ENCODE measurements at regions not wholly inside any gene's neighbourhood (a gene's known extent, or its start where the extent isn't known, plus 50 kb on each side); places are given as distances from the start of the nearest gene placed in this dataset.
"Not testable (repeated sequence)": the region's sequence is repeated elsewhere in the genome, so short reads cannot be mapped to it uniquely, and the experiment has no call there.

DNA sequence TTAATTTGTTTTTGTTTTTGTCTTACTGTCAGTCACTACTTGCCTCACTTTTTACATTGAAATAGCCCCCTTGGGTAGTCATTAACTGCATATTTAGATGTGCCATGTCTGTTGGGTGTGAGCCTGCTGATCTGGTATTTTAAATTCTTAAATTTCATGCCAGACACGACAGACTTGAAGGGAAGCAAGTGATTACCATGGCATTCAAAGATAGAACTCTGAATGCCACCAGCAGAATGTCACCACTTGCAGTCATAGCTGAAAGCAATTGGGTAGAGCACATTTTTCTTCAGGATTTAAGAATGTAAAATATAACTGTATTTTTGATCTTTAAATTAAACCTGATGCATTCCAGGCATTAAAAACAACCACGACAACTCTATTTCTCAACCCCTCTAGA, 396.5 kb upstream of the ATP10A start:
- DNase-seq, result no peak

- not testable (repeated sequence) for DNase-seq
Observed at GRCh38 chr15:26244782-26245181, 381.7 kb upstream of the ATP10A start.

DNA sequence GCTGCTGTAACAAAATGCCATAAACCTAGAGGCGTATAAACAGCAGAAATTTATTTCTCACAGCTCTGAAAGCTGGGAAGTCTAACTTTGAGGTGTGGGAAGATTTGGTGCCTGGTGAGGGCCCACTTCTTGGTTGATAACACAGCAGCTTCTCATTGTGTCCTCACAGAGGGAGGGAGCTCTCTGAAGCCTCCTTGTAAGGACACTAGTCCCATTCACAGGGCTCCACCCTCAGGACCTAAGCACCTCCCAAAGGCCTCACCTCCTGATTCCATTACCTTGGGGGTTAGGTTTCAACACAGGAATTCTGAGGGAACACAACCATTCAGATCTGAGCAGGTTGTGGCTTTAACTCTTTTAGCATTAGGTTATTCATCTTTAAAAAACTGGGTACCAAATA, 380.3 kb upstream of the ATP10A start:
- DNase-seq, result no peak

DNA sequence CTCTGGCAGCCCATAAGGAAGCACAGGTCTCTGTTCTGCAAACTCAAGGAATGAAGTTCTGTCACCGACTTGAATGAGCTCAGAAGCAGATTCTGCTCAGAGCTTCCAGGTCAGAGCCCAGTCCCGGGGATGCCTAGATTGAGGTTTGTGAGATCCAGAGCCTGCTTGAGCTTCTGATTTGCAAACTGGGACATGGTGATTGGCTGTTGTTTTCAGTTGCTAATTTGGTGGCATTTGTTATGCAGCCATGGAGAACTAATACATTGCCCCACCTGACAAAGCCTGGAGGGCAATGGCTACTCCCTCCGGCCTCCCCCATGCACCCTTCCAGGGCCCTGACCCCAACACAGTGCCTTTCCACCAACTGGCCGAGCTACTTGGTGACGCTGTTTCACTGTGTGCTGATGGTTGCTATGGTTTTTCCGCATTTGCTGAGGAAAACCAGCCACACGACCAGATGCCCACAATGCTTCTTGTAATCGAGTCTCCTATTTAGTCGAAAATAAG, 379.5 kb upstream of the ATP10A start:
- peak; percentile 10 for DNase-seq

DNA sequence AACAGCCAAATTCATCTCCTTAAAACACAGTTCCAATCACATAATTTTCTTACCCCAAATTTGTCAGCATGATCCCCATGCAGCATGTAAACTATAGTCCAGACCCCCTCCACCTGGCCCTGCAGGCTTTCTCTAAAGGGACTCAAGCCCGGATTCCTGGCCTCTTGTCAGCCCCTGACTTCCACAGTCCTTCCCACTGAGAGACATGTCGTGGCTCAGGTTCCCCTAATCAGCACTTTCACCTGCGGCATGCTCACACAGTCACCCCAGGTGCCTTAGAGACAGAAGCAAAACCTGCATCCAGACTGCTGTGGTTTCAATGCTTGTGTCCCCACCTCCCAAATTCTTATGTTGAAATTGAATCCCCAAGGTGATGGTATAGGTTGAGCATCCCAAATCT, 372.7 kb upstream of the ATP10A start:
- no peak for DNase-seq

DNA sequence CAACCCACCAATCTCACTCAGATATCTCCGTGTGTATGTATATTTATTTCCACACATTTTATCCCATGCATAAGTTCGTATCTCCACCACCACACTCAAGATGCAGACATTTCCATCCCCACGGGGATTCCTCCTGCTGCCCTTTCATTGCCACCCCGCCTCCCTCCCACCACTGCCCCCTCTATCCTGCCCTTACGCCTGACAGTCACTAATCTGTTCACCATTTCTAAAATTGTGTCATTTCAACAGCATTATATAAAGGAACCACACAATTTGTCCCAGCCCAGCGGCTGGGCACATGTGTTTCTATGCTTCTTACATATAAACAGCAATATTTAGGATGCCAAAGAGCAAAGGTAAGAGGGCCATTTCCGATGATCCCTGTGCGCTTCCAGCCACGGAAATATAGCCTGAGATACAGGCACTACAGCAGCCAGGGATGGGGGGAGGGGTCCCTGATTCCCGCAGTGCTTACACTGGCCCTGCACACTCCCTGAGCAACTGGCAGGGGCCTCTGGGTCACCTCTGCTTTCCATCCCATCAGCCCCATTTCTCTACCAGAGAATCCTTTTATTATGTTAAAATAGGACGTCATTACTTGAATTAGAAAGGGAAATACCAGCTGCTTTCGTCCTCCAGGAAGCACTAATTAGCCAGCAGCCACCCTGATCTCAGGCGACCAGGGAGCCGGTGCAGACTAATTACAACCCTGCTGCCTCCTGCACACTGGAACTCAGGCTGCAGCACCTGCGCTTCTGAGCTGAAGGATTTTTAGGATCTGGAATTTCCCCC, 372.0 kb upstream of the ATP10A start:
- DNase-seq, result peak; percentile 65

DNA sequence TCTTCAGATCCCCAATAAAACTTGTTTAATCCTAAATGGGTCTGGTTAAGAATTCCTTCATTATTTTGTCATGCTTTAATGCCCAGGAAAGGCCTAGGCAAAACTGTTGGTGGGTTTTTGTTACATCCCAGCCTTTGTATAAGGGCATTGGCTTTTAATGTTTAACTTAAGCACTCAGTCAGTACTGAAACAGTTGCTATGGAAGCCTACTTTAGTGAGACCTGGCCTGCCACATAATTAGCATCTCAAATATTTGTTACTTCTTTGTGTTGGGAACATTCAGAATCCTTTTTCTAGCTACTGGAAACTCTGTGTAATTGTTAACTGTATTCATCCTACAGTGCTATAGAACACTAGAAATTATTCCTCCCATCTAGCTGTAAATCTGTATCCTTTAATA, 369.6 kb upstream of the ATP10A start:
- DNase-seq, result no peak

- DNase-seq, result no peak
Observed at GRCh38 chr15:26231096-26231495, 368.0 kb upstream of the ATP10A start.

- no peak for DNase-seq
Observed at GRCh38 chr15:26224266-26224665, 361.1 kb upstream of the ATP10A start.

DNA sequence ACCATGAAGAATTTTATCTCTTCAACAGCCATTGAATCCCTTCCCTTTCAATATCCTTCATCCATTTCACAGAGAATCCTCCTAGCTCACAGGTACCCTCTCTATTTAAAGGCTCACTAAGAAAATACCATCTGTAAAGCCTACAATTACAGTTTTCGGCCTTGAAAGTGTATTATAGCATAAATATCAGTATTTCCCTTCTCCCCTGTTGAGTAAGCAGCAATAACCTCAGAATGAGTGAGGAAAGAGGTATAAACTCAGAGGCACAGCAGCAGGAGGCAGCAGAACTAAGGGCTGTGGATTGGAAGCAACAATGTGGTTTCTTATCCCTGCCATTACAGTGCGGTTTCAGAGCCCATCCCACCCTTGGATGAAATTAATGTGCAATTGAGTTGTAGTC, 360.6 kb upstream of the ATP10A start:
- no peak for DNase-seq

- DNase-seq, result no peak
Observed at GRCh38 chr15:26222781-26223180, 359.7 kb upstream of the ATP10A start.

DNA sequence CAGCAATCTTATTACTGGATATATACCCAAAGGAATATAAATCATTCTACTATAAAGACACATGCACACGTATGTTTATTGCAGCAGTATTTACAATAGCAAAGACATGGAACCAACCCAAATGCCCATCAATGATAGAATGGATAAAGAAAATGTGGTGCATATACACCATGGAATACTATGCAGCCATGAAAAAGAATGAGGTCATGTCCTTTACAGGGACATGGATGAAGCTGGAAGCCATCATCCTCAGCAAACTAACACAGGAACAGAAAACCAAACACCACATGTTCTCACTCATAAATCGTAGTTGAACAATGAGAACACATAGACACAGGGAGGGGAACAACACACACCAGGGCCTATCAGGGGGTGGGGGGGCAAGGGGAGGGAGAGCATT, 353.9 kb upstream of the ATP10A start:
- DNase-seq, result not testable (repeated sequence)

DNA sequence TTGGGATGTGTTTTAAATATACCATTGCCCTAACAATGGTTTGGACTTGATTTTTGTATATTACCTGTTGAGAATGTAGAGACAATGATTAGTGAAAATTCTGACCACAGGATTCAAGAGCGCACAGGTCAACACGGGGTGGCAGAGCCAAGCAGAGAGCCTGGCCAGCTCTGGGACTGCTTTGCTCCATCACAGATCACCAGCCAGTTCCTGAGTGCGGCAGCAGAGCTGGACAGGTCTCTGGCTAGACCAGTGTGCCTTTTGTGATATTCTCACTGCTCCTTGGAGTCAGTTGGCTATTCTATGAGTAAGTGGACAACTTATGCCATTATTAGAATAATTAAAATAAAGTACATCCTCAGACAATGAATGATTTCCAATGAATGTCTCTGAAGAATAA, 351.2 kb upstream of the ATP10A start:
- DNase-seq, result no peak

- DNase-seq, result no peak
Observed at GRCh38 chr15:26213427-26213826, 350.3 kb upstream of the ATP10A start.

GRCh38 chr15:26212109-26212508, 349.0 kb upstream of the ATP10A start:
- no peak for DNase-seq

DNA sequence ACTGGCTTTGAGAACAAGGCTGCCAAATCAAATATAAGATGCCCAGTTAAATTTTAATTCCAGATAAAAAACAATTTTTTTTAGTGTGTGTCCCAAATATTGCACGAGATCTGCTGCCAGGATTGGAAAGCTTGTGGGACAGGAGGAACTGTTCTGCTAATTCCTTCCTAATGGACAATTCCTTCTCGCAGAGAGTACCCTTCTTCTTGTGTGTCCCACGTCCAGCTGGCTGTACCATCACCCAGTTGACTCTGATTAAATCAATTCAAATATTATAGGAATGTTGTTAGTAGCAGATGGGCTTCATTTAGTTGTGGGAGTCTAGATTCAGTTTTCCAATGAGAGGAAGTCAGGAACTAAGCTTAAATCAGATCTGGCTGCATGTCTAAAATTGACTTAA, 347.9 kb upstream of the ATP10A start:
- no peak for DNase-seq

GRCh38 chr15:26201177-26201858, 338.2 kb upstream of the ATP10A start:
- DNase-seq, result no peak

- no peak for DNase-seq
Observed at GRCh38 chr15:26200427-26200826, 337.3 kb upstream of the ATP10A start.

GRCh38 chr15:26197719-26198118, 334.6 kb upstream of the ATP10A start:
- peak; percentile 75 for DNase-seq

GRCh38 chr15:26197060-26197459, 333.9 kb upstream of the ATP10A start:
- DNase-seq, result no peak

DNA sequence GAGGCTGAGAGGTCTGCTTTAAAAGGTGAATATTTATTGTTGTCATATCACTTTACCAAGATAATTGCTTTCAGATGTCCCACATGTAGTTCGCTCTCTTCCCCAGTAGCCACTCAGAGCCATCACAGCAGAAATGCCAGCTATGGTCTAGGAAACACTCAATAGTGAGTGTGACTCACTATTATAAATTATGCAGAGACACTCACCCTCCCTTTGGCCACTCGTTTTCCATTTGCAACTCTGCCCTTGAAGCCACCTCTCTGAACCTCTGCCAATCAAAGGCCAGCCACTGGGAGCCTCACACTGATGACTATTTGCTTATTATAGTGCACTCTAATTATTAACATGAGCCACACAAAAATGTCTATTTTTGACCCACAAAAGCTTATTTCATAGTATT, 328.1 kb upstream of the ATP10A start:
- DNase-seq, result peak; percentile 24

DNA sequence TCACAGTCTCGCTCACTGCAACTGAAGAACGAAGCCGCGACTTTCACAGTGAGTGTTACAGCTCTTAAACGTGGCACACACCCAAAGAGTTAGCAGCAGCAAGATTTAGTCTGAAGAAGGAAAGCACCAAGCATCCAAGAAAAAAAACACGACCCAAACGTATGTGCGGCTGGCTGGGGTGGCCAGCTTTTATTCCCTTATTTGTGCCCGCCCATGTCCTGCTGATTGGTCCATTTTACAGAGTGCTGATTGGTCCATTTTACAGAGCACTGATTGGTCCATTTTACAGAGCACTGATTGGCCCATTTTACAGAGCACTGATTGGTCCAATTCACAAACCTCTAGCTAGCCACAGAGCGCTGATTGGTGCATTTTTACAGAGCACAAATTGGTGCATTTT, 323.0 kb upstream of the ATP10A start:
- not testable (repeated sequence) for DNase-seq

DNA sequence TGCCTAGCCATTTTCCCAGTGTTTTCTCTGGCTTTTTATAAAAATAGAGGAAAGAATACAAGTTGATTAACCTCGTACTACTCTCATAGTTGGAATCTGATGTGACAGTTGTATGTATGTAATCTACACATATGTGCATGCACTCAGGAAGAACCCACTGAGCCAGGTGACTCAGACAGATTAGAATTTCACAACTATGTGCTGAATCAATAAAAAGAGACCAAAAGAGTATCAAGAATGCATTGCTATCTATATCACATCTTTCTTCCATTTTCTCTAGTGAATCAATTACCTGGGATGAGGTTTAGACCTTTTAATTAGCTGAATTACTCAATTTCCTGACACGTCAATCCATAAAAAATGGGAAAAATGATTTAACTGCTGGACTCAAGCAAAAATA, 319.3 kb upstream of the ATP10A start:
- DNase-seq, result no peak

DNA sequence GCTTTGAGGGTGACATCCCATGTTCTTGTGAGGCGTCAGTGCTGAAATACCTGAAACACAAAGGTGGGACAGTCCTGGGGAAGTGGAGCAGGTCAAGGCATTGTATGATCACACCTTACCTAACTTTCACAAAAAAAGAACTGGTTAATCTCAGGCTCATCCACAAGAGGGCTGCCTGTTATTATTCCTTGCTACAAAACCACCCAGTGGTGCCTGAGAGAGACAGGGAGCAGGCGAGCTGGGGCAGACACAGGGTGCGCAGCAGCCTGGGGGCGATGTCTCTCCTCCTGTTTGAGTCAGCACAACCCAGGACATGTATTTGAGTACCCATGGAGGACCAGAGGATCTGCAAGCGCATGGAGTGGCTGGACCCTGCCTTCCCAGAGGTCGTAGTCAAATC, 316.8 kb upstream of the ATP10A start:
- DNase-seq, result peak; percentile 49

All from eye (tissue), 1 donor.